SK-N-SH (cell line): ENCODE measurements at regions not wholly inside any gene's neighbourhood (a gene's known extent, or its start where the extent isn't known, plus 50 kb on each side); places are given as distances from the start of the nearest gene placed in this dataset.

Source experiments
- CHD2 ChIP-seq: fragments of 150-350 bp; IDR thresholded peaks from 2 replicates; pipeline ENCODE4 v1.6.1; 2018; ENCODE audit warnings: low read length; ENCODE audit not compliant: partially characterized antibody
- CTCF ChIP-seq: fragments of 200-600 bp; sonication (generic); IDR thresholded peaks from 2 replicates; pipeline ENCODE4 v1.6.1; 2017; ENCODE audit warnings: antibody characterized with exemption, mild to moderate bottlenecking, moderate library complexity

DNA sequence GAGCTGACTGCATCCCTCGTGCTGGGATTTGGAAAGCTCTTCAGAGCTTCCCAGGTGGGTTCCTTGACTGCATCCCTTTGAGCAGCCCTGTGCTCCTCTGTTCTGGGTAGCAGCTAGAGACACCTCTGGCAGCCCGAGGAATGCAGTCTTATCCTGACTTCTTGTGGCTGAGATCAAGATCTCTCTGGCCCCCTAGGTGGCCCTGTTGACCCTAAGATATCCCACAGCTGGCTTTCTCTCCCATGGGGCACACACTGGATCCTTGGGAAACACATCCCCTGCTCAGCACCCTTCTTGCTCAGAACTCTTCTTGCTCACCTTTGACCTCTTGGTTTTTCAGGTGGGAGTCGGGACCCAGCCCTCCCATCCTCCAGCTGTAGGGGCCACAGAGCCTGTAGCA lies 237.2 kb downstream of the TSN start:
- TF ChIP-seq CTCF, result no peak
- TF ChIP-seq CHD2, result no peak
